B cell (primary cell): ENCODE measurements at regions not wholly inside any gene's neighbourhood (a gene's known extent, or its start where the extent isn't known, plus 50 kb on each side); places are given as distances from the start of the nearest gene placed in this dataset.

Source experiments
- ATAC-seq: fragments of 200-7000 bp; cut with Tn5 transposase; one replicate; pipeline ENCODE4 v1.10.0; 2021; ENCODE audit warnings: low read depth, mild to moderate bottlenecking, moderate number of reproducible peaks, moderate library complexity
- CTCF ChIA-PET: fragments of 350-600 bp; sonication (Branson Sonifier 250); formaldehyde crosslinking; loops from one replicate; lab custom pipeline; 2021; ENCODE audit warnings: antibody characterized with exemption, inconsistent platforms; lab: Charles Lee
- POLR2A ChIA-PET: fragments of 350-600 bp; sonication (Branson Sonifier 250); formaldehyde crosslinking; loops from one replicate; lab custom pipeline; 2021; ENCODE audit warnings: antibody characterized with exemption; lab: Charles Lee
- DNase-seq: peaks from one replicate; pipeline ENCODE4 v3.0.0; 2013
- H2AFZ ChIP-seq: 2 replicates; pipeline ENCODE4 v1.6.1; 2012; ENCODE audit warnings: mild to moderate bottlenecking, low read depth, low read length; ENCODE audit not compliant: insufficient read depth, poor library complexity, severe bottlenecking
- H3K27ac ChIP-seq, 2 donors: 1 replicate in 1 of 2; 2 replicates in 1 of 2; pipeline ENCODE4 v1.5.1; 2012 to 2013; ENCODE audit warnings: low read length in 2 of 2, mild to moderate bottlenecking in 2 of 2, moderate library complexity in 1 of 2
- H3K27me3 ChIP-seq, 4 experiments: fragments of 200-600 bp in 1 of 4; sonication (generic) in 1 of 4; replicated peaks in 1 of 4; 1 replicate in 2 of 4; 2 replicates in 2 of 4; pipeline versions ENCODE4 v1.6.1 to v1.7.0; 2013 to 2016; ENCODE audit warnings: low read length in 3 of 4, mild to moderate bottlenecking in 2 of 4, mixed read lengths in 1 of 4, moderate library complexity in 1 of 4; ENCODE audit not compliant: insufficient read depth in 4 of 4, control insufficient read depth in 3 of 4; ENCODE audit errors: control extremely low read depth in 1 of 4
- H3K36me3 ChIP-seq, 2 experiments: replicated peaks in 1 of 2; 1 replicate in 1 of 2; 2 replicates in 1 of 2; pipeline versions ENCODE4 v1.6.1 to v1.7.1; 2013; ENCODE audit warnings: low read length in 1 of 2; ENCODE audit not compliant: insufficient read depth in 2 of 2, control insufficient read depth in 1 of 2; ENCODE audit errors: control extremely low read depth in 1 of 2, extremely low read depth in 1 of 2
- H3K4me1 ChIP-seq, 2 donors: fragments of 200-600 bp in 1 of 2; sonication (generic) in 1 of 2; 1 replicate in 1 of 2; 2 replicates in 1 of 2; pipeline versions ENCODE4 v1.5.1 to v1.6.1; 2013 to 2017; ENCODE audit warnings: low read length in 2 of 2; ENCODE audit not compliant: control insufficient read depth in 2 of 2, insufficient read depth in 2 of 2
- H3K4me2 ChIP-seq: replicated peaks from 2 replicates; pipeline ENCODE3; 2012; ENCODE audit warnings: mild to moderate bottlenecking, low read depth, low read length; ENCODE audit not compliant: poor library complexity, severe bottlenecking
- H3K4me3 ChIP-seq, 5 experiments: fragments of 200-600 bp in 1 of 5; sonication (generic) in 1 of 5; 1 replicate in 3 of 5; 2 replicates in 2 of 5; pipeline versions ENCODE4 v1.5.1 to v1.7.0; 2011 to 2016; ENCODE audit warnings: low read length in 4 of 5, mild to moderate bottlenecking in 4 of 5, low read depth in 2 of 5, control low read depth in 1 of 5, moderate library complexity in 1 of 5; ENCODE audit not compliant: insufficient read depth in 1 of 5; ENCODE audit errors: control extremely low read depth in 1 of 5, extremely low read depth in 1 of 5
- H3K79me2 ChIP-seq: fragments of 200-600 bp; sonication (generic); one replicate; pipeline ENCODE4 v1.6.0; 2016; ENCODE audit warnings: low read length; ENCODE audit not compliant: control insufficient read depth, insufficient read depth
- H3K9ac ChIP-seq: fragments of 200-600 bp; sonication (generic); 2 replicates; pipeline ENCODE4 v1.6.1; 2017; ENCODE audit warnings: mild to moderate bottlenecking, low read length, moderate library complexity
- H3K9me3 ChIP-seq, 3 donors: one replicate each; pipeline versions ENCODE4 v1.6.1 to v1.7.1; 2013; ENCODE audit warnings: low read length in 2 of 3; ENCODE audit not compliant: control insufficient read depth in 2 of 3, insufficient read depth in 1 of 3; ENCODE audit errors: control extremely low read depth in 1 of 3
- H4K20me1 ChIP-seq: 2 replicates; pipeline ENCODE4 v1.6.0; 2012; ENCODE audit warnings: mild to moderate bottlenecking, low read length; ENCODE audit not compliant: insufficient read depth, control insufficient read depth, poor library complexity, severe bottlenecking
- H3K27ac Mint-ChIP-seq: one replicate; pipeline ENCODE4 v1.8.0; 2021; ENCODE audit warnings: mixed read lengths
- H3K27me3 Mint-ChIP-seq: one replicate; pipeline ENCODE4 v1.8.0; 2021; ENCODE audit warnings: mixed read lengths
- H3K4me1 Mint-ChIP-seq: one replicate; pipeline ENCODE4 v1.8.0; 2021; ENCODE audit warnings: mixed read lengths
- H3K4me3 Mint-ChIP-seq: one replicate; pipeline ENCODE4 v1.8.0; 2021; ENCODE audit warnings: mixed read lengths
- H3K9me3 Mint-ChIP-seq: one replicate; pipeline ENCODE4 v1.8.0; 2022; ENCODE audit warnings: mixed read lengths; ENCODE audit not compliant: insufficient read depth
- CTCF ChIP-seq: fragments of 200-600 bp; IDR thresholded peaks from one replicate; pipeline ENCODE4 v1.8.0; 2022; ENCODE audit warnings: antibody characterized with exemption, mild to moderate bottlenecking
- EZH2 ChIP-seq: IDR thresholded peaks from 2 replicates; pipeline ENCODE4 v1.6.1; 2012; ENCODE audit warnings: borderline replicate concordance, low read depth, mild to moderate bottlenecking, moderate library complexity, low read length; ENCODE audit not compliant: insufficient read depth, poor library complexity, severe bottlenecking
- WGBS: methylation state at CpG from one replicate; pipeline ENCODE4 v1.1.5; 2013; ENCODE audit warnings: missing lambda C conversion rate; ENCODE audit not compliant: insufficient coverage; 5-methylcytosine and 5-hydroxymethylcytosine counted together
- intact Hi-C: fragments of 100-400 bp; cut with micrococcal nuclease; formaldehyde crosslinking; loops from one replicate; pipeline ENCODE4 v1.10.0; 2022

GRCh38 chr9:115169003-115169402, 51.0 kb upstream of the TNC start:
- POLR2A ChIA-PET = no interaction called here
- ATAC-seq = no peak
- no peaks in the 10 kb centered on the region for H3K27me3 Mint-ChIP-seq

More at GRCh38 chr9:115169003-115169402, 51.0 kb upstream of the TNC start:
- Mint-ChIP-seq H3K4me3 (no peak overlapping the region), H3K4me1 (no peaks in the 10 kb centered on the region), H3K9me3 (peaks cover 2% of the 10 kb centered on the region), H3K27ac (no peak overlapping the region)
- H3K27ac ChIP-seq = no peak overlapping the region
- intact Hi-C loops = no loop called here
- H3K36me3 ChIP-seq = no peaks in the 10 kb centered on the region
- H3K27me3 ChIP-seq = peaks cover 0 to 2% (median 0%) of the 10 kb centered on the region in 4 experiments
- TF ChIP-seq EZH2 (no peak), CTCF (no peak)
- H2AFZ ChIP-seq = no peak overlapping the region
- CTCF ChIA-PET = no interaction called here
- H3K4me1 ChIP-seq = no peaks in the 10 kb centered on the region
- no peaks in the 10 kb centered on the region for H3K9me3 ChIP-seq
- H3K79me2 ChIP-seq = no peaks in the 10 kb centered on the region
- H3K9ac ChIP-seq = no peak overlapping the region
- WGBS = 81% methylated on average over 2 of the region's 3 CpGs
- DNase-seq = no peak
- no peak overlapping the region for H3K4me2 ChIP-seq
- no peaks in the 10 kb centered on the region for H4K20me1 ChIP-seq
- H3K4me3 ChIP-seq = no peak overlapping the region
